H7 (cell line): ENCODE measurements at regions not wholly inside any gene's neighbourhood (a gene's known extent, or its start where the extent isn't known, plus 50 kb on each side); places are given as distances from the start of the nearest gene placed in this dataset.
A peak's percentile ranks its signal among the peaks of the same experiment; 100 is the strongest.
"Not testable (repeated sequence)": the region's sequence is repeated elsewhere in the genome, so short reads cannot be mapped to it uniquely, and the experiment has no call there.

ENCODE experiments used
- DNase-seq: peaks from one replicate; pipeline ENCODE4 v3.0.0; 2012
- H3K27me3 ChIP-seq: 2 replicates; pipeline ENCODE4 v1.6.0; 2011; ENCODE audit warnings: mild to moderate bottlenecking, low read length; ENCODE audit not compliant: control insufficient read depth, insufficient read depth
- H3K36me3 ChIP-seq: replicated peaks from 2 replicates; pipeline ENCODE4 v1.5.1; 2011; ENCODE audit warnings: low read length; ENCODE audit not compliant: control insufficient read depth, insufficient read depth
- H3K4me3 ChIP-seq: 2 replicates; pipeline ENCODE4 v1.5.1; 2011; ENCODE audit warnings: low read depth, mild to moderate bottlenecking, control low read depth, low read length, moderate library complexity; ENCODE audit not compliant: insufficient read depth

DNA sequence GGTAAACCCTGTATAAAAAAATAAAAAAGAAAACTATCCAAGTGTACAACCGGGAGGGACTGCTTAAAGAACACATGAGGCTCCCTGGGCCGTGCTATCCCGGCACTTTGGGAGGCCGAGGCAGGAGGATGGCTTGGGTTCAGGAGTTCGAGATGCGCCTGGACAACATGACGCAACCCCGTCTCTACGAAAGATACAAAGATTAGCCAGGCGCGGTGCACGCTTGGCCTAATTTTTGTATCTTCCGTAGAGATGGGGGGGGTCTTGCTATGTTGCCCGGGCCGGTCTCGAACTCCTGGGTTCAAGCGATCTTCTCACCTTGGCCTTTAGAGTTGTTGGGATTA is 101.7 kb upstream of the VKORC1L1 start:
- H3K36me3 ChIP-seq, DNase-seq, H3K27me3 ChIP-seq: not testable (repeated sequence)
- H3K4me3 ChIP-seq, result peak overlapping the region; percentile 82; the same call in 1 of the 2 replicates

GRCh38 chr7:65776677-65777076 is 96.2 kb upstream of the VKORC1L1 start:
- H3K36me3 ChIP-seq, DNase-seq, H3K4me3 ChIP-seq, H3K27me3 ChIP-seq: not testable (repeated sequence)

GRCh38 chr7:65789943-65790342 is 82.9 kb upstream of the VKORC1L1 start:
- not testable (repeated sequence) for H3K36me3 ChIP-seq, H3K4me3 ChIP-seq, DNase-seq, H3K27me3 ChIP-seq

- DNase-seq, H3K36me3 ChIP-seq: not testable (repeated sequence)
These were observed 81.1 kb upstream of the VKORC1L1 start for GRCh38 chr7:65791788-65792187.

DNA sequence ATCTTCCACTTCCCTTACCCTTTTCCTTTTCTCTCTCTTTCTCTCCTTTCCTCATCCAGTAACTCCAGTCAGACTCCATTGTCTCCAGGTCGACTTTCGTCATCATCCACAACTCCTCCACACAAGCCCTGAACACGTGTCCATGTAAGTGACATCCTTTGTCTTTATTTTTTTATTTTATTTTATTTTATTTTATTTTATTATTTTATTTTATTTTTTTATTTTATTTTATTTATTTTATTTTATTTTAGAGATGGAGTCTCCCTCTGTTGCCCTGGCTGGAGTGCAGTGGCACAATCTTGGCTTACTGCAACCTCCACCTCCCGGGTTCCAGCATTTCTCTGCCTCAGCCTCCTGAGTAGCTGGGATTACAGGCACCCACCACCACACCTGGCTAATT is 80.1 kb upstream of the VKORC1L1 start:
- DNase-seq, H3K36me3 ChIP-seq, H3K27me3 ChIP-seq, H3K4me3 ChIP-seq: not testable (repeated sequence)

More at GRCh38 chr7:65791788-65792187, 81.1 kb upstream of the VKORC1L1 start:
- not testable (repeated sequence) for H3K27me3 ChIP-seq, H3K4me3 ChIP-seq

DNA sequence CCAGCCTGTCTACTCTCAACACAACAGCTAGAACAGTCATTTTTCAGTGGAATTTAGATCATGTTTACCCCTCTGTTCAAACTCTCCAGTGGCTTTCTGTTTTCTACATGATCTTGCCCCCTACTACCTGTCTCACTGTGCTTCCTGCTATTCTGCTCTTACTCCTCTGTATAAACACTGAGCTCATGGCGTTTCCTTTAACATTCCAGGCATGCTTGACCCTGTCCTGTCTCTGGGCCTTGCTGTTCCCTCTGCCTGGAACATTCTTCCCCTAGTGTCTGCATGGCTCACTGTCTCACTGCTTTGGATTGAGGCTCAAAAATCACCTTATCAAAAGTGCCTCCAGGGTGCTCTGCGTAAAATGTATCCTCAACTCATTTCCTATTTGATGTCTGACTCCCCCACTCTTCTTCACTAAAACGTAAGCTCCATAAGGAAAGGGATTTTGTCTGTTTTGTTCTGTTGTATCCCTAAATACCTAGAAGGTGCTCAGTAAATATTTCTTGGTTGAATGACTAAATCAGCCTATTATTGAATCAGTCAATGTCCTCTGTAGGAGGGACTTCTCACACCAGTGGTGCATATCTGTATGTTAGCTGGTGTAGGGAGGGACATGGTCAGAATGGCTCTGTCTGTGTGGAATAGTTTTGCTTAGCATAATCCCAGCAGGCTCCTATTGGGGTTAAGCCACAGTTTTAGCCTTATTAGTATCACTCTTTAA is 78.0 kb upstream of the VKORC1L1 start:
- H3K36me3 ChIP-seq, DNase-seq: not testable (repeated sequence)

GRCh38 chr7:65795392-65795716 is 77.5 kb upstream of the VKORC1L1 start:
- not testable (repeated sequence) for H3K27me3 ChIP-seq, H3K36me3 ChIP-seq, DNase-seq, H3K4me3 ChIP-seq

More for the DNA sequence above, 78.0 kb upstream of the VKORC1L1 start:
- H3K4me3 ChIP-seq, H3K27me3 ChIP-seq: not testable (repeated sequence)

DNA sequence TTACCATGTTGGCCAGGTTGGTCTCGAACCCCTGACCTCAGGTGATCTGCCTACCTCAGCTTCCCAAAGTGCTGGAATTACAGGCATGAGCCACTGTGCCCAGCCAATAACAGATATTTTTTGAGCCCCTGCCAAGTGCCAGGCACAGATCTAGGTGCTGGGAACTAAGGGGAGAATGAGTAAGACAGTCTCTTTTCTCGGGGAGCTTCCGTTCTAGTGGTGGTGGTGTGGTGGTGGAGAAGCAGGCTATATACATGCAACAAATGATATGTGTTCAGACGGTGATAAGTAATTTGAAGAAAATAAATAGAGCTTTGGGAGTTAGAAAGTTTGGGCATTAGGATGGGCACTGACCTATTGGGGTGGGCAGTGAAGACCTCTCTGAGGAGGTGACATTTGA is 76.7 kb upstream of the VKORC1L1 start:
- DNase-seq, result no peak
- H3K36me3 ChIP-seq, result no peaks in the 10 kb centered on the region
- no peak overlapping the region for H3K4me3 ChIP-seq
- H3K27me3 ChIP-seq, result no peaks in the 10 kb centered on the region

- not testable (repeated sequence) for DNase-seq, H3K27me3 ChIP-seq, H3K4me3 ChIP-seq, H3K36me3 ChIP-seq
These were observed 75.8 kb upstream of the VKORC1L1 start for GRCh38 chr7:65797086-65797485.

DNA sequence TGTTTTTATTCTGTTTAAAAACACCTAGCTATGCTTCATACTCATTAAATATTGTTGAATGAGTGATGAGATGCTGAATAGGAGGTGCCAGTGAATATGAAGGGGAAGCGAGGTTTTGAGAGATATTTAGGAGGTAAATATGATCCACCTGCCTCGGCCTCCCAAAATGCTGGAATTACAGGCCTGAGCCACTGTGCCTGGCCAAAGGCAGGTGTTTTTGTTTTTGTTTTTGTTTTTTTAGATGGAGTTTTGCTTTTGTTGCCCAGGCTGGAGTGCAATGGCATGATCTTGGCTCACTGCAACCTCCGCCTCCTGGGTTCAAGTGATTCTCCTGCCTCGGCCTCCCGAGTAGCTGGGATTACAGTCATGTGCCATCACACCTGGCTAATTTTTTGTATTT is 75.3 kb upstream of the VKORC1L1 start:
- not testable (repeated sequence) for H3K4me3 ChIP-seq, H3K27me3 ChIP-seq, DNase-seq, H3K36me3 ChIP-seq

DNA sequence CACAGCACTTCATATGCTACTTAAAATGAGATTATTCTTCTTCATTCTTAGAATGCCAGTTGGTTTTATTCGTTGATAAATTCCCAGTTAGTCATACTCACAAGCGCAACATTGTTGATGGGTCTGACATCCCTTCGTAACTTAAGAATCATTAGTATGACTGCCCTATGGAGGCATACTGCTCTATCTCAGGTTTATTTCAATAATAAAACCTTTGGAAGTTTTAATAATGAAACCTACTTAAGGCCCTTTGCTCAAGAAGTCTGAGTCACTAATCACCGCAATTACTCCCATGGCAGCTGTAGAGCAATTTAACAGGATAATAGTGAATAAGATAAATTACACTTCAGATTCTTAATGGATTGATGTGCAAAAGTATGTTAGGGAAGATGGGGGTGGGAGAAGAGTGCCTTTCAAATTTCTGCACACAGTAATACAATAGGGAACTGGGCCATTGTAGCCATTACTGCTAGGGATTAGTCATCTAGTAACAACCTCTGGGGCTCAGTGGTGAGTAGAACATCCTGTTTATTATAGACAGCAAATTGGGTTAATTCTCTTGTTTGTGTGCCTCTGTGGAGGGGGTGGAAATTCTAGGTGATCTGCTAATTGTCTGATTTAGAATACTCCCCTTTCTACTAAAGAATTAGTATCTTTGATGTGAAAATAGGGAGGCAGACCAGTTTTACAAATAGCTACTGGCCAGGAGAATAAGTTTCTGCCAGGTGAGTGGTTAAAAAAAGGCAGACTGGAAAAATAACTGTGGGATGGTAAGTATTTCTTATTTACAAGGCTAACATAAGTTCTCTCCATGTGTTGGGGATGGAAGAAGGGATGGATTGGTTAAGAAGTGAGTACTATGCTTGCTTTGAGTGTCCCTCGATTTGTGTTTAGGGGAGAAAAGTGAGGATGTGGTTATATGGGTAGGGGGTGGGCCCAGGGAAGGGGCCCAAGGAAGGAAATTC is 74.5 kb upstream of the VKORC1L1 start:
- Histone ChIP-seq H3K27me3 (no peaks in the 10 kb centered on the region), H3K36me3 (no peaks in the 10 kb centered on the region), H3K4me3 (no peak overlapping the region)
- no peak for DNase-seq

DNA sequence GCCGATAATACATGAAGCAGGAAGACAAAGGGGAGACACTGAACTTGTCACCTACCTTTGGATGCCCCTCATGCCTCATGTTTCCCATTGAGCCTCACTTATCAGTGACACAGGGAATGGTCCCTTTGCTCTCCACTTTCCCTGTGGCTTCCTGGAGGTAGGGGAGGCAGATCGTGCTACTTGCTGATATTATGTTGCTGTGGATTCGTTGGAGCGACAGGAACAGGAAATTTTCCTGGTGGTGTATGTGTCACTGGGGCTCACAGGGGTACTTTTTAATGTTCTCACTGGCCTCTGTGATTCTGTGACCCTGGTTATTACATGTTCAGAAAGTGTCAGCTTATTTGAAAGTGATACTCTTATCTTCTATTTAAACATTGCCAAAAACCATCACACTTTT is 72.7 kb upstream of the VKORC1L1 start:
- not testable (repeated sequence) for H3K27me3 ChIP-seq, H3K36me3 ChIP-seq, H3K4me3 ChIP-seq, DNase-seq

GRCh38 chr7:65800890-65801341 is 72.0 kb upstream of the VKORC1L1 start:
- DNase-seq, result no peak

DNA sequence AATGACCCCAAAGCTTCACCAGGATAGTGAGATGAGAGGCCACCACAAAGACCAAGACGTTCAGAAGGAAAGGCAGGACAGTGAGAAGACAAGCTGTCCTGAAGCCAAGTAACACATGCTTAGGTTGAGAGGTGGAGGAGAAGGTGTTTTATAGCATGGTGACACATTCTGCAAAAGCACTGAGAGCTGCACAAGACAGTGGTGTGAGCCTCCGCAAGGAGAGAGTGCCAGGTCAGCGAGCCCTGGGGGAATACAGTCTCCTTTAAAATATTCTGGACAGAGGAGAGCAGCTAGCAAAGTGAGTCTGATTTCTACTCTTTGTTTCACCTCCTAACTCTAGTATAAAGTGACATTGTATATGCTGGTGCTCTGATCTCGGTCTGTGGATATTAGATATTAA is 68.0 kb upstream of the VKORC1L1 start:
- H3K4me3 ChIP-seq, result no peak overlapping the region
- no peaks in the 10 kb centered on the region for H3K36me3 ChIP-seq
- H3K27me3 ChIP-seq, result no peaks in the 10 kb centered on the region
- DNase-seq, result no peak

More at GRCh38 chr7:65800890-65801341, 72.0 kb upstream of the VKORC1L1 start:
- Histone ChIP-seq H3K4me3 (no peak overlapping the region), H3K27me3 (no peaks in the 10 kb centered on the region), H3K36me3 (no peaks in the 10 kb centered on the region)

DNA sequence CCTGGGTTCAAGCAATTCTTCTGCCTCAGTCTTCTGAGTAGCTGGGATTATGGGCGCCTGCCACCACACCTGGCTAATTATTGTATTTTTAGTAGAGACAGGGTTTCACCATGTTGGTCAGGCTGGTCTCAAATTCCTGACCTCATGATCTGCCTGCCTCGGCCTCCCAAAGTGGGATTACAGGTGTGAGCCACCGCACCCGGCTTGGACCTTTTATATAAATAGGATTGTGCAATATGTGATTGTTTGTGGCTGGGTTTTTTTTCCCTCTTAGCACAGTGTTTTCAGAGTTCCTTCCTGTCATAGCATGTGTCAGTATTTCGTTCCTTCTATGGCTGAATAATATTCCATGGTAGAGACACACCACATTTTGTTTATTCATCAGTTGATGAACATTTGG is 65.8 kb upstream of the VKORC1L1 start:
- not testable (repeated sequence) for DNase-seq, H3K36me3 ChIP-seq, H3K27me3 ChIP-seq, H3K4me3 ChIP-seq
